Mucosa of rectum (tissue), 2 donors: ENCODE measurements at regions not wholly inside any gene's neighbourhood (a gene's known extent, or its start where the extent isn't known, plus 50 kb on each side); places are given as distances from the start of the nearest gene placed in this dataset.

Experiments used
- H3K27ac ChIP-seq, 2 donors: one replicate each; pipeline ENCODE4 v1.7.0; 2013; ENCODE audit warnings: inconsistent platforms in 2 of 2, low read depth in 2 of 2, low read length in 2 of 2
- H3K27me3 ChIP-seq, 2 donors: one replicate each; pipeline ENCODE4 v1.7.0; 2013; ENCODE audit warnings: low read length in 2 of 2; ENCODE audit not compliant: control insufficient read depth in 2 of 2, insufficient read depth in 2 of 2
- H3K36me3 ChIP-seq, 2 donors: one replicate each; pipeline ENCODE4 v1.7.0; 2013; ENCODE audit warnings: low read length in 2 of 2; ENCODE audit not compliant: control insufficient read depth in 2 of 2, insufficient read depth in 2 of 2
- H3K4me1 ChIP-seq, 2 donors: one replicate each; pipeline ENCODE4 v1.7.0; 2013; ENCODE audit warnings: low read length in 2 of 2, mild to moderate bottlenecking in 1 of 2; ENCODE audit not compliant: control insufficient read depth in 2 of 2, insufficient read depth in 2 of 2
- H3K4me3 ChIP-seq, 2 donors: one replicate each; pipeline ENCODE4 v1.7.0; 2013; ENCODE audit warnings: low read length in 2 of 2
- H3K9ac ChIP-seq, 2 donors: one replicate each; pipeline ENCODE4 v1.7.0; 2013; ENCODE audit warnings: low read length in 2 of 2, low read depth in 1 of 2, mild to moderate bottlenecking in 1 of 2
- H3K9me3 ChIP-seq, 2 donors: one replicate each; pipeline ENCODE4 v1.7.0; 2013; ENCODE audit warnings: low read length in 2 of 2; ENCODE audit not compliant: control insufficient read depth in 2 of 2
- donor health status: healthy.
- donor health status: Normal muscosa, but diverticular disease.

DNA sequence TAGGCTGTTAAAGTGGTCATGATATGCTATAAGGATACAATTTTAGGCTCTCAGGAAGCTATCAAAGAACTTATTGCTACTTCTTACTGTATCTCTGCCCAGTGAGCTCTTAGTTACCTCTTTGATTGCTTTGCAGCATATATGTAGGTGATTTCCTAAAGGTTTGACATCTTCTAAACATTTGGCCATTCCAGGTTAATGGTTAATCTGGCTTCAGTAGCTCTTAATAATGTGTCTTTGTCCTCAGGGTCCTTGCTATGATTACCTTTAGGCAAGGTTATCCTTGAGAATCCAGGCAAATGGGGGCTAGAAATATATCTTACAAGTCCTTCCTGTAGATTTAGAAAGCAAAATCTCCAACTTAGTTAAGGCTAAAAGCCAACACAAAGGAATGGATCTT, 575.4 kb downstream of the TFAP2B start:
- Histone ChIP-seq H3K4me1 (no peaks in the 10 kb centered on the region), H3K9ac (no peak overlapping the region), H3K9me3 (no peaks in the 10 kb centered on the region), H3K27me3 (no peaks in the 10 kb centered on the region), H3K27ac (no peak overlapping the region), H3K4me3 (no peak overlapping the region), H3K36me3 (no peaks in the 10 kb centered on the region)

DNA sequence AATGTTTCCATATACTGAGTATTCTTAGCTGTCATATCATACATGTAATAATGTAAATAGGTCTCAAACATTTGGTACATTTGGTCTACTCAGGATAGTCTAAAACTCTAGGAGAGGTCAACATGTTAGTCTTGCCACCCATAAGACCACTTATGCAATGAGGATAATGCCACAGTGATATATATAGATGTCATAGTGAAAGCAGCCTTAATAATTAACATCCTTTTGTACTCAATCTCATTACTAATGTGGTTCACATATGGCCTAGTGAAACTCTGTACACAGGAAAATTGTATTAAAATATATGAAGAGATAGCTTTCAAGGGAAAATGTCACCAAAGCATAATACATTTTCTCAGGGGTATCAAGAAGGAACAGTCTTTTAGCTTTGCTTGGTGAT, 577.9 kb downstream of the TFAP2B start:
- Histone ChIP-seq H3K9me3 (no peaks in the 10 kb centered on the region), H3K27ac (no peak overlapping the region), H3K9ac (no peak overlapping the region), H3K4me1 (no peaks in the 10 kb centered on the region), H3K4me3 (no peak overlapping the region), H3K27me3 (no peaks in the 10 kb centered on the region), H3K36me3 (no peaks in the 10 kb centered on the region)

DNA sequence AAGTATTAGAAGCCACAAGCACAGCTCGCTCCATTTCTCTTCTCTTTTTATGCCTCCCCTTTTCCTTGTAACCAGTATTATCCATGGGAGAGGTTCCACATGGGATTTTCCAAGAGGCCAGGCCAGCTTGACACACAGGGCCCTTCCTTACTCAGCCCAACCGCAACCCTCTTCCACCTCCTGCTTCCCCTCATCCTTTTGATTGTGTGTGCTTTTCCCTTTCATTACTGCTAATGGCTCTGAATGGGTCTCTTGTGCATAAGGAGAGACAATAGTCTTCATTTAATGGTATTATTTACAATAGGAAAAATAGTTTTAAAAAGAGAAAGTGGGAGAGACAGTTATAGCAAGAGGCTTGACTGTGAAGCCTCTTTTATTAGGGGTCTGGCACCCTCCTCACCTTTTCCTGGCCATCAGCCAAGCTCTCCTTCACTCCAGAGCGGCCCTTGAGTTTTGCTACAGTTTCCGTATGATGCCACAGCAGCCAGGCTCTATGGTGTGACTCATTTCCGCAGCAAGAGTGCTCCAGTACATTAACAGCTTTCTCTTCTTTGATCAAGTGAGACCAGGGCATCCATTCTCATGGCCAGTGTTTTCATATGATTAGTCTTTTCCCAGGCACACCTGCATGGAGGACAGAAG, 579.5 kb downstream of the TFAP2B start:
- Histone ChIP-seq H3K27ac (no peak overlapping the region), H3K9ac (no peak overlapping the region), H3K36me3 (no peaks in the 10 kb centered on the region), H3K27me3 (no peaks in the 10 kb centered on the region), H3K4me1 (no peaks in the 10 kb centered on the region), H3K9me3 (no peaks in the 10 kb centered on the region), H3K4me3 (no peak overlapping the region)

DNA sequence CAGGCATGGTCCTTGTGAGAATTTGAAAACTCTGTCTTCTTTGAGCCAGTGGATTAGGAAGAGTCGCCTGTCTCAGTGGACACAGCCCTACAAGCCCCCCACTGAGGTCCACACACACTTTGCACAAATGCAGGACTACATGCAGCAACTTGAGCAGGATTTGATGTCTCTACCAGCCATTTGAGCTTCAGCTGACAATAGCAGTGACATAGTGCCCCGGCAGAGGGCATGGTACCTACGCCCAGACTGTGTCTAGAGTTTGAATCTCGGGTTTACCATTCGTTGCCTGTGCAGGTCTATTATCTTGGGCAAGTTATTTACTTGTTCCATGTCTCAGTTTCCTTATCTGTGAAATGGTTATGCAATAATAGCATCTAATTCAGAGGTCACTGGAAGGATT, 580.1 kb downstream of the TFAP2B start:
- Histone ChIP-seq H3K4me3 (no peak overlapping the region), H3K36me3 (no peaks in the 10 kb centered on the region), H3K9me3 (no peaks in the 10 kb centered on the region), H3K27me3 (no peaks in the 10 kb centered on the region), H3K4me1 (no peaks in the 10 kb centered on the region), H3K27ac (no peak overlapping the region), H3K9ac (no peak overlapping the region)

DNA sequence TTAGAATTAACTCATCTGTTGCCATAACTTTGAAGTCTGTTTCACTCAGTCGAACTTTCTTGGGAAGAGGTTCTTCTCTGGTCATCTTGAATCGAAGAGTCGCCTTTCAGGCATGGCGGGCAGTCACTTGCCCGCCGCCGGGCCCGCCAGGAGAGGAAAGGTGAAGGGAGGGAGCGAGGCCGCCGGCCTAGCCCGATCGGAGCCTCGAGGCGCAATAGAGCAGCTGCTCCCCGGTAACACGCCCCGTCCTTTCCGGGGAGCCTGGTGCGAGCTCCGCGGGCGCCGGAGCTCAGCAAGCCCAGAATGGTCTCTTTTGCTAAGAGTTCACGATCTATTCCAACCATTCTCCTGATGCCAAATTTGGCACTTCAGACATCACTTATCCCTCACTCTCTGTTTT, 591.8 kb downstream of the TFAP2B start:
- Histone ChIP-seq H3K9me3 (no peaks in the 10 kb centered on the region), H3K36me3 (no peaks in the 10 kb centered on the region), H3K4me1 (no peaks in the 10 kb centered on the region), H3K27ac (no peak overlapping the region), H3K4me3 (no peak overlapping the region), H3K27me3 (no peaks in the 10 kb centered on the region), H3K9ac (no peak overlapping the region)

DNA sequence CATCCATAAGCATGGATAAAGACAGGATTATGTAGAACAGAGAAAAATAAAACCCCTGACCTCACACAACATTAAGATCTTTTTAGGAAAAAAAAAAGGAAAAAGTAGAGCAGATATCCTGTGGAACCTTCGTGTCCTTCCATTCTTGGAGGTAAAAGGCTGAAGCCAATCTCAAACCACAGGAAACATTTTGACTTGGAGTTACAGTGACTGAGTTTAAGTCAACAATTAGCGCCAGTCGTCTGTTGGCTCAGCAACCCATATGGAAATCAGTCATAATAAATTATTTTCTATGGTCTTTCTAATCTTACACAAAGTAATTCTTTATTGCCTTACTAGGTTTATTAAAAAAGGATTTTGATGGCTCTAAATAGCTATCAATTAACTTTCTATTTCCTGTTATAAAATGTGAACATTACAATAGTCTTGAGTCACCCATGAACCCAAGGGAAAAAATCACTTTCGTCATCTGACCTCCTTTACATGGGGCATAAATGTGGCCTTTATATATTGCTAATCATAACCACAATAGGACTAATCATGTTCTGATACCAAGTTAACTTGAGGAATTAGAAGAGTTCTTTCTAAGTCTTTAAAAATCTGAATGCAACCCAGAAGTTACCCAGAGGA, 592.9 kb downstream of the TFAP2B start:
- no peaks in the 10 kb centered on the region for H3K4me1 ChIP-seq
- no peaks in the 10 kb centered on the region for H3K27me3 ChIP-seq
- H3K9ac ChIP-seq: no peak overlapping the region
- no peaks in the 10 kb centered on the region for H3K9me3 ChIP-seq
- no peaks in the 10 kb centered on the region for H3K36me3 ChIP-seq
- H3K4me3 ChIP-seq: no peak overlapping the region
- no peak overlapping the region for H3K27ac ChIP-seq

DNA sequence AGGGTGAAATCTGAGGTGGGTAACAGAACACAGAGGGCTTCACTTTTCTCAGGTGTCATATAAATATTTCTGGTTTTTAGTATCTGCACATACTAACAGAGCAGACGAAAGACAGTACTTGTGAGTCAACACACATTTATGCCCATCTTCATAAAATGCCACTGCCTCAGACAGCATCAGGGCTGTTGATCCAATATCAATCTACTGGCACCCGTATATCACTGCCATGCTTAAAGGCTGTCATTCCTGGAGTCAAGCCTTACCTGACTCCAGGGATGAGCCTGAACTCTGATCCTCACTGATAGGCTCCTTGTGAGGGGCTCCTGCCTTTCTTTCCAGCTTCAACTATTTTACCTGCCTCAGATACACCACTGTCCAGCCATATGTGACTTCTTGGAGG, 595.7 kb downstream of the TFAP2B start:
- Histone ChIP-seq H3K4me3 (no peak overlapping the region), H3K9ac (no peak overlapping the region), H3K9me3 (no peaks in the 10 kb centered on the region), H3K4me1 (no peaks in the 10 kb centered on the region), H3K27me3 (no peaks in the 10 kb centered on the region), H3K27ac (no peak overlapping the region), H3K36me3 (no peaks in the 10 kb centered on the region)

DNA sequence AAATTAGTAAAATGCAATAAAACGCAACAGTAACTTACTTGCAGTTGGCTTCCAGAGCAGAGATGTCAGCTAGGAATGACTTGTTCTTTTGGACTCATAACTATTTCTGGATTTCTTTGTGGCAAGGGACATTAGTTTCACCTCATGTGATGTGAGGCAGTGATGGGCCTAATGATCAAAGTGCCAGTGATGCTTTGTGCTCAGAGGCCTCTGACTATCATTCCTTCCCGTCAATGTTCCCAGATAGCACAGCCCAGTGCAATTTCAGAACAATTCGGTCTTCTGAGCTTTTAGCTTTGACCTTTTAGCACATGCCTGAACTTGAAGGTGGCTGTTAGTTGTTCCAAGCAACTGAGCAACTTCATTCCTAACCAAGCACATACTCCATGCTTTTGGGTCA, 596.8 kb downstream of the TFAP2B start:
- Histone ChIP-seq H3K4me3 (no peak overlapping the region), H3K9me3 (no peaks in the 10 kb centered on the region), H3K27ac (no peak overlapping the region), H3K36me3 (no peaks in the 10 kb centered on the region), H3K27me3 (no peaks in the 10 kb centered on the region), H3K4me1 (no peaks in the 10 kb centered on the region), H3K9ac (no peak overlapping the region)

DNA sequence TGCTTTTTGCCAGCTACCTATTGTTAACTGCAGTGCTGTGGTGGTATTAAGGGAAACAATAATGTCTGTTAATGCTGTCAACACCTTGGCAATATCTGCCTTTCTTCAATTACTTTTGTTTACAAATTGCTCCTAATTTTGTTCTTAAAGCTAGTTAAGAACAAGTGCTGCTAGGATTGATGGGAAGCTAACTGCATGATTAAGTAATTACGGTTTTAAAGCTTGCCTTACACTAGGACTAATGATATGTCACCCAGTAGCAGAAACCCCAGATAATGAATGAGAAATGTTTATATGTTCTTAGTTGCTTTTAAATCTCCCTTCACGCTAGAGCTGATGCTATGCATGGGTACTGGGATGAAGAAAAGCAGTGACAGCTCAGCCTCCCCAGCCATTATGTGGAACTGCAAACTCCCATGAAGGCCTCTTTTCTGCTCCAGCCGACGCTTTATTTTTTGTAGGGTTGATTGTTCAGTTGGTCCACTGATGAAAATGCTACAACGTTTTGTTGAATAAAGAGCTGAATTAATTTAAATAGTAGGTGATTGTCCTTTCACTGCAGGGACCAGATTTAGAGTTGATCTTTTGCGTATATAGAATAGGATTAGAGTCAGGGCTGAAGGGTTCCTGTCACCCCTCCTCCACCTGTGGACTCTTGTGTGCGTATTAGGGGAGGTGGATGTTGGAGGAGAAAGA, 610.5 kb downstream of the TFAP2B start:
- H3K27me3 ChIP-seq: no peaks in the 10 kb centered on the region
- no peak overlapping the region for H3K9ac ChIP-seq
- H3K27ac ChIP-seq: no peak overlapping the region
- no peaks in the 10 kb centered on the region for H3K36me3 ChIP-seq
- no peaks in the 10 kb centered on the region for H3K9me3 ChIP-seq
- H3K4me1 ChIP-seq: no peaks in the 10 kb centered on the region
- H3K4me3 ChIP-seq: no peak overlapping the region

DNA sequence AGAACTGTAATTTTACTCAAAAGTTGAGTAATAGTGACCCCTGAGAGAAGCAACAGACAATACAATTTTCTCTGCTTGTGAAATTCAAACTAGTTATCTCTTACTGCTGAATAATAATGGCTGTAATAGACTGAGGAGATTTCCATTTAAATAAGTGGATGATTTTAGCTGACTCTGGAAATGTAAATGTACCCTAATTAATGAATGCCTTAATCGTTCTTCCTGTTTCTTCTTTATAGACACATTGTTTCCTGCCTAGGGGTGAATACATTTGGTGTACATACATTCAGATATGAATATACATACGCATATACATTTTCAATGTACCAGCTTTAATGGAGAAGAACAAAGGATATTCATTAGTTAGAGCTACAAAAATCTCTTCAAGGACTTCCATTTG, 611.9 kb downstream of the TFAP2B start:
- Histone ChIP-seq H3K27me3 (no peaks in the 10 kb centered on the region), H3K27ac (no peak overlapping the region), H3K4me1 (no peaks in the 10 kb centered on the region), H3K9ac (no peak overlapping the region), H3K4me3 (no peak overlapping the region), H3K9me3 (no peaks in the 10 kb centered on the region), H3K36me3 (no peaks in the 10 kb centered on the region)
